SK-N-SH (cell line): ENCODE measurements at regions not wholly inside any gene's neighbourhood (a gene's known extent, or its start where the extent isn't known, plus 50 kb on each side); places are given as distances from the start of the nearest gene placed in this dataset.

Experiments used
- EP300 ChIP-seq, 2 experiments: IDR thresholded peaks; 2 replicates each; pipeline versions ENCODE4 v1.4.0 to v1.6.1; 2012; ENCODE audit warnings: borderline replicate concordance in 1 of 2, low read depth in 1 of 2, low read length in 1 of 2
- EZH2phosphoT487 ChIP-seq: fragments of 200-600 bp; sonication (generic); IDR thresholded peaks from 2 replicates; pipeline ENCODE4 v1.6.1; 2017; ENCODE audit warnings: low read depth, mixed run types, mild to moderate bottlenecking, antibody characterized with exemption, moderate library complexity, borderline replicate concordance
- JUND ChIP-seq: IDR thresholded peaks from 2 replicates; pipeline ENCODE4 v1.4.0; 2012
- POLR2AphosphoS5 ChIP-seq: IDR thresholded peaks from 2 replicates; pipeline ENCODE4 v1.6.1; 2012; ENCODE audit warnings: low read depth, low read length
- RCOR1 ChIP-seq: fragments of 150-350 bp; IDR thresholded peaks from 2 replicates; pipeline ENCODE4 v1.6.1; 2017; ENCODE audit warnings: antibody characterized with exemption, low read length
- RFX5 ChIP-seq: IDR thresholded peaks from 2 replicates; pipeline ENCODE4 v1.6.1; 2012; ENCODE audit warnings: mild to moderate bottlenecking, improper control_type of control experiment, low read length
- SMC3 ChIP-seq: IDR thresholded peaks from 2 replicates; pipeline ENCODE4 v1.6.1; 2012; ENCODE audit warnings: low read depth, low read length, improper control_type of control experiment
- TAF1 ChIP-seq: IDR thresholded peaks from 2 replicates; pipeline ENCODE4 v1.6.1; 2012; ENCODE audit warnings: low read depth, mild to moderate bottlenecking, low read length, moderate library complexity, borderline replicate concordance
- YY1 ChIP-seq: IDR thresholded peaks from 2 replicates; pipeline ENCODE4 v1.4.0; 2012; ENCODE audit warnings: low read depth, mild to moderate bottlenecking
- TF ChIP-seq, protein P1 (sequence below): fragments of 150-350 bp; IDR thresholded peaks from 2 replicates; pipeline ENCODE4 v1.6.1; 2017; ENCODE audit warnings: antibody characterized with exemption, low read length, low read depth, borderline replicate concordance
- TF ChIP-seq, protein P2 (sequence below): IDR thresholded peaks from 2 replicates; pipeline ENCODE4 v1.6.1; 2012; ENCODE audit warnings: mild to moderate bottlenecking, low read depth, low read length, moderate library complexity
- TF ChIP-seq, protein P3 (sequence below): fragments of 200-600 bp; sonication (generic); IDR thresholded peaks from 2 replicates; pipeline ENCODE4 v1.6.1; 2017; ENCODE audit warnings: antibody characterized with exemption, mild to moderate bottlenecking, moderate library complexity
- TF ChIP-seq, protein P4 (sequence below): IDR thresholded peaks from 2 replicates; pipeline ENCODE4 v1.4.0; 2012; ENCODE audit warnings: low read depth

DNA sequence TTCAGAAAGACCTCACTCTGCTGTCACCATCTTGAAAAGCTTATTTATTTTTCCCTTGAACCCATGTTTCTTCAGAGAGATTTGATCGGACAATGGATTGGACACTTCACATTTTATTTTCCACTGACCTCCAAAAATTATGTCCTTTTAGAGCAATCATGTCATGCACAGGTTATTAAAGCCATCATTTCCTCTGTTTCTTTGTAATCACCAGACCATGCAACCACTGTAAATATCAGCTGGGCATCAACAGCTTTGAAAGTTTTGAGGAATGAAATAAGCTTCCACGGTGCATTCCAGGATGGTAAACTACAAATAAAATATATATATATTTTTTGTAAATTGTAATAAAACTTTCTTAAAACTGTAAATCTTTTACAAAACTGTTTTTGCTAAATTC is 144.1 kb upstream of the ADAMTS5 start:
- TF ChIP-seq RFX5 (no peak), SMC3 (no peak), TAF1 (no peak), YY1 (no peak), POLR2AphosphoS5 (no peak), EZH2phosphoT487 (no peak), EP300 (IDR thresholded peaks at IDR 0.05; ENCODE audit: borderline replicate concordance in 1 of 2, low read depth in 1 of 2, low read length in 1 of 2) (no peak), JUND (no peak), RCOR1 (no peak)
- TF ChIP-seq, protein P1, sequence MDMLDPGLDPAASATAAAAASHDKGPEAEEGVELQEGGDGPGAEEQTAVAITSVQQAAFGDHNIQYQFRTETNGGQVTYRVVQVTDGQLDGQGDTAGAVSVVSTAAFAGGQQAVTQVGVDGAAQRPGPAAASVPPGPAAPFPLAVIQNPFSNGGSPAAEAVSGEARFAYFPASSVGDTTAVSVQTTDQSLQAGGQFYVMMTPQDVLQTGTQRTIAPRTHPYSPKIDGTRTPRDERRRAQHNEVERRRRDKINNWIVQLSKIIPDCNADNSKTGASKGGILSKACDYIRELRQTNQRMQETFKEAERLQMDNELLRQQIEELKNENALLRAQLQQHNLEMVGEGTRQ, result no peak
- TF ChIP-seq, protein P2, sequence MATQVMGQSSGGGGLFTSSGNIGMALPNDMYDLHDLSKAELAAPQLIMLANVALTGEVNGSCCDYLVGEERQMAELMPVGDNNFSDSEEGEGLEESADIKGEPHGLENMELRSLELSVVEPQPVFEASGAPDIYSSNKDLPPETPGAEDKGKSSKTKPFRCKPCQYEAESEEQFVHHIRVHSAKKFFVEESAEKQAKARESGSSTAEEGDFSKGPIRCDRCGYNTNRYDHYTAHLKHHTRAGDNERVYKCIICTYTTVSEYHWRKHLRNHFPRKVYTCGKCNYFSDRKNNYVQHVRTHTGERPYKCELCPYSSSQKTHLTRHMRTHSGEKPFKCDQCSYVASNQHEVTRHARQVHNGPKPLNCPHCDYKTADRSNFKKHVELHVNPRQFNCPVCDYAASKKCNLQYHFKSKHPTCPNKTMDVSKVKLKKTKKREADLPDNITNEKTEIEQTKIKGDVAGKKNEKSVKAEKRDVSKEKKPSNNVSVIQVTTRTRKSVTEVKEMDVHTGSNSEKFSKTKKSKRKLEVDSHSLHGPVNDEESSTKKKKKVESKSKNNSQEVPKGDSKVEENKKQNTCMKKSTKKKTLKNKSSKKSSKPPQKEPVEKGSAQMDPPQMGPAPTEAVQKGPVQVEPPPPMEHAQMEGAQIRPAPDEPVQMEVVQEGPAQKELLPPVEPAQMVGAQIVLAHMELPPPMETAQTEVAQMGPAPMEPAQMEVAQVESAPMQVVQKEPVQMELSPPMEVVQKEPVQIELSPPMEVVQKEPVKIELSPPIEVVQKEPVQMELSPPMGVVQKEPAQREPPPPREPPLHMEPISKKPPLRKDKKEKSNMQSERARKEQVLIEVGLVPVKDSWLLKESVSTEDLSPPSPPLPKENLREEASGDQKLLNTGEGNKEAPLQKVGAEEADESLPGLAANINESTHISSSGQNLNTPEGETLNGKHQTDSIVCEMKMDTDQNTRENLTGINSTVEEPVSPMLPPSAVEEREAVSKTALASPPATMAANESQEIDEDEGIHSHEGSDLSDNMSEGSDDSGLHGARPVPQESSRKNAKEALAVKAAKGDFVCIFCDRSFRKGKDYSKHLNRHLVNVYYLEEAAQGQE, result no peak
- TF ChIP-seq, protein P3, sequence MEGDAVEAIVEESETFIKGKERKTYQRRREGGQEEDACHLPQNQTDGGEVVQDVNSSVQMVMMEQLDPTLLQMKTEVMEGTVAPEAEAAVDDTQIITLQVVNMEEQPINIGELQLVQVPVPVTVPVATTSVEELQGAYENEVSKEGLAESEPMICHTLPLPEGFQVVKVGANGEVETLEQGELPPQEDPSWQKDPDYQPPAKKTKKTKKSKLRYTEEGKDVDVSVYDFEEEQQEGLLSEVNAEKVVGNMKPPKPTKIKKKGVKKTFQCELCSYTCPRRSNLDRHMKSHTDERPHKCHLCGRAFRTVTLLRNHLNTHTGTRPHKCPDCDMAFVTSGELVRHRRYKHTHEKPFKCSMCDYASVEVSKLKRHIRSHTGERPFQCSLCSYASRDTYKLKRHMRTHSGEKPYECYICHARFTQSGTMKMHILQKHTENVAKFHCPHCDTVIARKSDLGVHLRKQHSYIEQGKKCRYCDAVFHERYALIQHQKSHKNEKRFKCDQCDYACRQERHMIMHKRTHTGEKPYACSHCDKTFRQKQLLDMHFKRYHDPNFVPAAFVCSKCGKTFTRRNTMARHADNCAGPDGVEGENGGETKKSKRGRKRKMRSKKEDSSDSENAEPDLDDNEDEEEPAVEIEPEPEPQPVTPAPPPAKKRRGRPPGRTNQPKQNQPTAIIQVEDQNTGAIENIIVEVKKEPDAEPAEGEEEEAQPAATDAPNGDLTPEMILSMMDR, result no peak
- TF ChIP-seq, protein P4, sequence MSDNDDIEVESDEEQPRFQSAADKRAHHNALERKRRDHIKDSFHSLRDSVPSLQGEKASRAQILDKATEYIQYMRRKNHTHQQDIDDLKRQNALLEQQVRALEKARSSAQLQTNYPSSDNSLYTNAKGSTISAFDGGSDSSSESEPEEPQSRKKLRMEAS, result no peak
